AG09319 (cell line): ENCODE measurements at regions not wholly inside any gene's neighbourhood (a gene's known extent, or its start where the extent isn't known, plus 50 kb on each side); places are given as distances from the start of the nearest gene placed in this dataset.

Source experiments
- DNase-seq: peaks from one replicate; pipeline ENCODE4 v3.0.0-alpha.2; 2010; ENCODE audit warnings: low read depth; ENCODE audit errors: extremely low read depth
- TF ChIP-seq, protein P1 (sequence below): IDR thresholded peaks from 2 replicates; pipeline ENCODE4 v1.5.1; 2011; ENCODE audit warnings: low read depth, mild to moderate bottlenecking, inconsistent platforms, low read length, moderate library complexity

DNA sequence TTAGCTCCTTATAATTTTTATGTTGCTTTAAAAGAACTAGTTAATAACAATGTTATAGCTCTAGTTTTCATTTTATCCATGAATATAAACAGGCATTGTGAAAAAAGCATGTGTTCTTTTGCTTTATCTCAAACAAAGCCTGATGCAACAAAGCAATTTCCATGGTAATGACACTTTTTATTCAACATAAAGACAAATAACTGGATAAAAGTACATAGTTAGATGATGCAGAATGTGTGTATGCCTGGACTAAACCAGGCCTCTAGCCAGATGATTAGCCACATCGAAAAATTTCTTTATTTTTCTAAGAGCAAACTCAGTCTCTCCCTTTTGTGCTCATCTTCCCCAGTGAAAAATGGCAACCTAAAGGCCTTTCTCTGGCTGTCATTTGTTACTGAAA lies 125.6 kb upstream of the TARS1 start:
- no peak for DNase-seq
- TF ChIP-seq, protein P1, sequence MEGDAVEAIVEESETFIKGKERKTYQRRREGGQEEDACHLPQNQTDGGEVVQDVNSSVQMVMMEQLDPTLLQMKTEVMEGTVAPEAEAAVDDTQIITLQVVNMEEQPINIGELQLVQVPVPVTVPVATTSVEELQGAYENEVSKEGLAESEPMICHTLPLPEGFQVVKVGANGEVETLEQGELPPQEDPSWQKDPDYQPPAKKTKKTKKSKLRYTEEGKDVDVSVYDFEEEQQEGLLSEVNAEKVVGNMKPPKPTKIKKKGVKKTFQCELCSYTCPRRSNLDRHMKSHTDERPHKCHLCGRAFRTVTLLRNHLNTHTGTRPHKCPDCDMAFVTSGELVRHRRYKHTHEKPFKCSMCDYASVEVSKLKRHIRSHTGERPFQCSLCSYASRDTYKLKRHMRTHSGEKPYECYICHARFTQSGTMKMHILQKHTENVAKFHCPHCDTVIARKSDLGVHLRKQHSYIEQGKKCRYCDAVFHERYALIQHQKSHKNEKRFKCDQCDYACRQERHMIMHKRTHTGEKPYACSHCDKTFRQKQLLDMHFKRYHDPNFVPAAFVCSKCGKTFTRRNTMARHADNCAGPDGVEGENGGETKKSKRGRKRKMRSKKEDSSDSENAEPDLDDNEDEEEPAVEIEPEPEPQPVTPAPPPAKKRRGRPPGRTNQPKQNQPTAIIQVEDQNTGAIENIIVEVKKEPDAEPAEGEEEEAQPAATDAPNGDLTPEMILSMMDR, result no peak

DNA sequence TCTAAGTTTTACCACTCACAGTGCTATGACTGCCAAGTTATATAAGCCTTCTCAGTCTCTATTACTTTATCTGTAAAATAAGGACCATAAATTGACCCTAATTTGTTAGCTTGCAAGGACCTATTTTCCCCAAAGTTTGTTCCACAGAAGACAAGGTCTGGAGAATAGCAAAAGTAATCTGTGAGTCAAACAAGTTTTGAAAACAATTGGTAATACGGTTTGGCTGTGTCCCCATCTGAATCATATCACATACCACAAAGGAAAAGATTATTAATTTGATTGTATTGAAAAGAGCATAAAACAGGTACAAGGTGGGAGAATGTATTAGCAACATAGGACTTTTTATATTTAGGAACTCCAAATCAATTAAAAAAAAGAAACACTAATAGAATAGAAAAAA lies 124.0 kb upstream of the TARS1 start:
- TF ChIP-seq, protein P1, result no peak
- DNase-seq, result no peak

- TF ChIP-seq, protein P1, result no peak
- DNase-seq, result no peak
Measured at GRCh38 chr5:33317271-33317670, 123.5 kb upstream of the TARS1 start.

GRCh38 chr5:33319151-33319550 lies 121.6 kb upstream of the TARS1 start:
- TF ChIP-seq, protein P1, result no peak
- no peak for DNase-seq

GRCh38 chr5:33319841-33320240 lies 120.9 kb upstream of the TARS1 start:
- TF ChIP-seq, protein P1, result no peak
- DNase-seq, result no peak

- TF ChIP-seq, protein P1, result no peak
- peak; percentile 96 for DNase-seq
Measured at GRCh38 chr5:33321026-33321425, 119.7 kb upstream of the TARS1 start.

DNA sequence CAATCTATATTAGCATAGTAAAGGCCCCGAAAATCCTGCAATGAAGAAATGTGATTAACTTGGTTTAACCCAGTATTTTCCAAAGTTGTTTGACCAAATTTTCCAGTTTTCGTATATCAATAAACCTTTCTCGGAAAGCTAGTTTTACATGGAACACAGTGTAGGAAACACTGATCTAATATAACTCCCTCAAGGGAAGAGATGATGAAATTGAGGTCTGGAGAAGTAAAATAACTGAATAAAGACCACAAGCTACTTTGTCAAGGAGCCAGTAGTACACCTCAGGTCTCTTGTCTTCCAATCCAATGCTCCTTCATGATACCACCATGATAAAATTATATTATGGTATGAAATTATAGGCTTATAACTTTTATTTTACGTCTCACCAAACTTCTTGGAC lies 118.1 kb upstream of the TARS1 start:
- TF ChIP-seq, protein P1, result no peak
- no peak for DNase-seq
